ENCODE measurements at regions not wholly inside any gene's neighbourhood (a gene's known extent, or its start where the extent isn't known, plus 50 kb on each side); places are given as distances from the start of the nearest gene placed in this dataset.

GRCh38 chr2:136167721-136168475 is 49.9 kb upstream of the CXCR4 start:
- ChIA-PET CTCF (no interaction called here), SMC1A (ENCODE audit: uncharacterized antibody, unreplicated experiment) (interaction anchor here (1.3 to 2.5 kb wide), 2 partner anchors 11 to 12 kb away, joined by 6 to 7 read pairs; no protein-coding TSS in a partner anchor), RAD21 (ENCODE audit: unreplicated experiment) (interaction anchor here (1.6 kb wide), 1 partner anchor 8 kb away, joined by 3 read pairs; no protein-coding TSS in a partner anchor), POLR2A (no interaction called here)
- Histone ChIP-seq H3K36me3 (ENCODE audit: control insufficient read depth in 2 of 2, insufficient read depth in 2 of 2, low read length in 1 of 2) (no peaks in the 10 kb centered on the region), H2AFZ (ENCODE audit: control insufficient read depth, low read depth, low read length) (no peak overlapping the region), H4K20me1 (ENCODE audit: control insufficient read depth, insufficient read depth) (no peaks in the 10 kb centered on the region), H3K4me1 (ENCODE audit: control insufficient read depth, insufficient read depth, low read length) (no peaks in the 10 kb centered on the region), H3K27ac (ENCODE audit: control insufficient read depth, insufficient read depth) (no peak overlapping the region), H3K9ac (ENCODE audit: control insufficient read depth, insufficient read depth, low read length) (no peak overlapping the region), H3K4me2 (ENCODE audit: control insufficient read depth, insufficient read depth) (no peak overlapping the region), H3K79me2 (ENCODE audit: control insufficient read depth, insufficient read depth, low read length) (no peaks in the 10 kb centered on the region), H3K4me3 (no peak overlapping the region), H3K9me3 (replicated peaks; ENCODE audit: control insufficient read depth, insufficient read depth, low read length) (no peaks in the 10 kb centered on the region), H3K27me3 (replicated peaks in 1 of 2; ENCODE audit: control insufficient read depth in 2 of 2, insufficient read depth in 2 of 2, low read length in 1 of 2) (peaks cover 0 to 4% of the 10 kb centered on the region in 2 experiments; a peak in 2 of 4 replicates)
- TF ChIP-seq MXI1 (IDR thresholded peaks at IDR 0.05; ENCODE audit: low read depth, low read length) (no peak), CBFB (IDR thresholded peaks at IDR 0.05; ENCODE audit: low read depth) (no peak), PAX5 (IDR thresholded peaks at IDR 0.05; ENCODE audit: borderline replicate concordance, low read depth, low read length) (no peak), ETV6 (conservative IDR thresholded peaks at IDR 0.05 in 1 of 2, IDR thresholded peaks at IDR 0.05 in 1 of 2; ENCODE audit: borderline replicate concordance in 1 of 2, low read depth in 1 of 2) (no peak), STAT3 (IDR thresholded peaks at IDR 0.05; ENCODE audit: low read depth, low read length) (no peak), NFYB (IDR thresholded peaks at IDR 0.05; ENCODE audit: insufficient read depth, low read depth, low read length) (no peak), MTA3 (IDR thresholded peaks at IDR 0.05; ENCODE audit: borderline replicate concordance, low read length) (no peak), RELA (IDR thresholded peaks at IDR 0.05; ENCODE audit: borderline replicate concordance, partially characterized antibody) (no peak), ZNF274 (IDR thresholded peaks at IDR 0.05; ENCODE audit: insufficient read depth, insufficient read length) (no peak), ZNF24 (IDR thresholded peaks at IDR 0.05) (no peak), HDGF (IDR thresholded peaks at IDR 0.05) (no peak), SREBF2 (IDR thresholded peaks at IDR 0.05; ENCODE audit: low read length) (no peak), SP1 (IDR thresholded peaks at IDR 0.05; ENCODE audit: low read depth, low read length) (no peak), MYB (IDR thresholded peaks at IDR 0.05; ENCODE audit: borderline replicate concordance, low read depth, low read length) (no peak)
- in situ Hi-C loops (cut with MboI) = no loop called here
- intact Hi-C loops (cut with micrococcal nuclease; ENCODE audit: unreplicated experiment) = no loop called here
- no peak for FAIRE-seq
- no peak for ATAC-seq
- no peak for DNase-seq (ENCODE audit: low read depth, low spot score)
- 26% methylated on average over 8 of the region's 8 CpGs for WGBS (ENCODE audit: insufficient coverage, insufficient replicate concordance, low lambda C conversion rate, missing lambda C conversion rate)
- BruUV-seq (replicated peaks) = no TSS peak

All from GM12878 (cell line).